ENCODE measurements at regions not wholly inside any gene's neighbourhood (a gene's known extent, or its start where the extent isn't known, plus 50 kb on each side); places are given as distances from the start of the nearest gene placed in this dataset.
"Not testable (repeated sequence)": the region's sequence is repeated elsewhere in the genome, so short reads cannot be mapped to it uniquely, and the experiment has no call there.

DNA sequence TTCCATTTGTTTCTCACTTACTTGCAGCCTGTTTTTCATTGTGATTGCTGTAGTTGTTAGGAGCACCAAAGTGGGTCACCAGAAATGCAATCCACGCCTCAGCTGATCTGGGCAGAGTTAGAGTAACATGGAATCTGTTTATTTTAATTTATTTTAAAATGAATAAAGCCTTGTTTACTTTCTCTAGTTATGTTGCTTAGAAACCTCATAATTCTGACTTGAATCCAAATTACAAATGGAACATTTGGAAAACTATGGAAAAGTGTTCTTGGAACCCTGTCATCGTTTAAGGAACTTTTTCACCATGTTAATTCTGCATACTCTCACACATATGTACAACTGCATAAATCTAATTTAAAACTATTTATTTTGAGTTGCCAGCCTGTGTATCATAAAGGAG lies 92.2 kb upstream of the DAAM1 start:
- DNase-seq (ENCODE audit: low read depth in 3 of 3, low spot score in 1 of 3): no peak

DNA sequence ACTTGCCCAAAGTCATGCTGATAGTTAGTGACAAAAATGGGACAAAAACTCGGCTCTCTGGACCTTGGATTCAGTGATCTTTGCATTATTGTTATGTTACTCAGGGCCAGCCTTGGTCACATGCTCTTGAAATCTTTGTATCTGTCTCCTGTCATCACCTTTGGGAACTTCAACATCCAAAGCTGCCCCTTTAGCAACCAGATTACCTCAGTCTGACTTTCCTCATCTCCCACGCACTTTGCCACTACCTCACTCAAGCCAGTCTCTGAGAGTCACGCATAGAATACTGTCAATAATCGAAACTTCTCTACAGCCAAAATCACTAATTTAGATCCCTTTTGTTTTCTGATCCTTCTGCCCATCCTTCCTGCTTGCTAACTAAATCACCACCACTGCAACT lies 90.8 kb upstream of the DAAM1 start:
- DNase-seq (ENCODE audit: low read depth in 3 of 3, low spot score in 1 of 3): no peak

DNA sequence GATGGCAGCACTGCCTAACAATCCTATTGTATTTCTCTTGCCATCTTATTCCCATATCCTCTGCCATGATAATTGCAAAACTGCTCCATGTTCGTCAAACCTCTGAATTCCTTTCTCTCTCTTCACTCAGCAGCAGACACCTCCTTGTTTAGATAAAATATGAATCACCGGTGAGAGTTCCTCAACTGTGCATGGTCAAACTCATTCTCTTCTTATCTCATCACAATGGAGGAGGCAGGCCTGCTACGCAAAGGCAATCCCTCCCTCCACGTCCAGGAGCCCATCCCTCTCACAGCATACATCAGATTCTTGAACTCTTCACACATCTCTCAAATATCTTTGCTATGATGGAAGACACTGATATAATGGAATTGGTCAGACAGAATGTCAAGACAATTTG lies 90.1 kb upstream of the DAAM1 start:
- DNase-seq (ENCODE audit: low read depth in 3 of 3, low spot score in 1 of 3): no peak

DNA sequence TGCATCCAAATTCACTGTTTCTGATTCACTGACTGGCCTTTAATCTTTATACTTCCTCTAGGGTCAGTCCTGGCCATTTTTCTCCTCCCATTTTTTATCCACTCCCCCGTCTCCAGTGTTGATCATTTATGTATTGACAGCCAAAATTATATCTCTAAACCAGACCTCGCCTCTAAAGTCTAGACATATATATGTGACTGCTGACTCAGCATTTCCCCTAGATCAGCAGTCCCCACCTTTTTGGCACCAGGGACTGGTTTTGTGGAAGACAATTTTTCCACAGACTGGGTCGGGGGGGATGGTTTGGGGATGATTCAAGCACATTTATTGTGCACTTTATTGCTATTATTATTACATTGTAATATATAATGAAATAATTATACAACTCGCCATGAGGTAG lies 88.3 kb upstream of the DAAM1 start:
- no peak for DNase-seq (ENCODE audit: low read depth in 3 of 3, low spot score in 1 of 3)

DNA sequence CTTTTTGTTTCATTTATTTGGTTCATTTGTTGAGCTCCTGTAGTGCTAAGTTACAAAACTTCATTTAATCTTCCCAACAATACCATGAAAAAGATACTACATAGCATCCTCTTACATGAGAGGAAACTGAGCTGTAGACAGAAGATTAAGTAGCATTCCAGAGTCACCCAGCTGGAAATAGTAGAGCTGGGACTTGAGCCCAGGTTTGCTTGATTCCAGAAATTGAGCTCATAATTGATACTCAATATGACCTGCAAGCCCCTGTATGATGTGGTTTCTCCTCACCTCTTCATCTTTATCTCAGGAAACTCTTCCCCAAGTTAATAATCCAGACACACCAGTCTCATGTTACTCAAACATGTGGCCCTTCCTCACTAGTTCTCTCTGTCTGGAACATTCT lies 87.0 kb upstream of the DAAM1 start:
- DNase-seq (ENCODE audit: low read depth in 3 of 3, low spot score in 1 of 3): no peak

DNA sequence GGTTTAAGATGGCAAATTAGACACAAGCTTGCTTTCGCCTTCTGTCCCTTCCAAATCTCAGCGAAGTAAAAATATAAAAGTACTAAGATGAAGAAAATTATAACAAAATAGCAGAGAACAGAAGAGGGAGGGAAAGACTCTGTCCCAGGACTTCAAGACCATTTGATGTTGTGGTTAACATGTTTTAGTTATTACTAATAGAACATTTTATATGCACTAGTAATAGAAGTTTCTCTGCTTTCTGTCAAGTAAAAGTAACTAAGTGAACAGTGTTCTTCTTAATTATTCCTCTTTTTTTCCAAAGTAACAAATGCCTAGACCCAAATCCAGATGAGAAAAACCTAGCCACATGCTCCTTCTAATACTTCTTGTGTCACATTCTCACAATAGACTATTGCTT lies 85.1 kb upstream of the DAAM1 start:
- no peak for DNase-seq (ENCODE audit: low read depth in 3 of 3, low spot score in 1 of 3)

DNA sequence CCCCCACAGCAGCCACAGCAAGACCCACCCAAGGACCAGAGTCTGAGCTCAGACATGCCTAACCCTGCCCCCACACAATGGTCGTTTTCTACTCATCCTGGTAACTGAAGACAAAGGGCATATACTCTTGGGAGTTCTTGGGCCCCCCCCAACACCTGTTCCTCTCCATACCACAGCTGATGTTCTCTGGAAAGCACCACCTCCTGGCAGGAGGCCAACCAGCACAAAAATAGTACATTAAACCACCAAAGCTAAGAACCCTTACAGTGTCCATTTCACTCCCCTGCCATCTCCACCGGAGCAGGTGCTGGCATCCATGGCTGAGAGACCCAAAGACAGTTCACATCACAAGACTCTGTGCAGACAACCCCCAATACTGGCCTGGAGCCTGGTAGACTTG lies 80.6 kb upstream of the DAAM1 start:
- DNase-seq (ENCODE audit: low read depth in 3 of 3, low spot score in 1 of 3): no peak

DNA sequence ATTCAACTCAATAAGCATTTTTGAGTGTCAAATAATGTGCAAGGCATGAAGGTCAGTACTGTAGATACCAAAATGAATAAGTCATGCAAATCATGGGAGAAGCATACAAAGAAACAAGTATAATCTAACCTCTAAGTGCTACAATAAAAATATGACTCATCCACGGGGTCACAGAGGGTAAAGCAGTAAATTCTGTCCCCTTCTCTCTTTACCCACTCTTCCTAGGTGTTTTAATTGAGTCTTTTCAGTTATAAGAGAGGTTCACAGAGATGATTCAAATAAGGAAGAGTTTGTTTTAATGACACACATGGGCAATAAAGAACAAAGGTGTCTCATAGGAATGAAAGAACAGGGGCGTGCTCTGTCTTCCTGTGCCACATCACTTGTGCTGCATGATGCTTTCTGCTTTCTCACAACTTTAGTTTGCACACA lies 71.5 kb upstream of the DAAM1 start:
- no peak for DNase-seq (ENCODE audit: low read depth in 3 of 3, low spot score in 1 of 3)

DNA sequence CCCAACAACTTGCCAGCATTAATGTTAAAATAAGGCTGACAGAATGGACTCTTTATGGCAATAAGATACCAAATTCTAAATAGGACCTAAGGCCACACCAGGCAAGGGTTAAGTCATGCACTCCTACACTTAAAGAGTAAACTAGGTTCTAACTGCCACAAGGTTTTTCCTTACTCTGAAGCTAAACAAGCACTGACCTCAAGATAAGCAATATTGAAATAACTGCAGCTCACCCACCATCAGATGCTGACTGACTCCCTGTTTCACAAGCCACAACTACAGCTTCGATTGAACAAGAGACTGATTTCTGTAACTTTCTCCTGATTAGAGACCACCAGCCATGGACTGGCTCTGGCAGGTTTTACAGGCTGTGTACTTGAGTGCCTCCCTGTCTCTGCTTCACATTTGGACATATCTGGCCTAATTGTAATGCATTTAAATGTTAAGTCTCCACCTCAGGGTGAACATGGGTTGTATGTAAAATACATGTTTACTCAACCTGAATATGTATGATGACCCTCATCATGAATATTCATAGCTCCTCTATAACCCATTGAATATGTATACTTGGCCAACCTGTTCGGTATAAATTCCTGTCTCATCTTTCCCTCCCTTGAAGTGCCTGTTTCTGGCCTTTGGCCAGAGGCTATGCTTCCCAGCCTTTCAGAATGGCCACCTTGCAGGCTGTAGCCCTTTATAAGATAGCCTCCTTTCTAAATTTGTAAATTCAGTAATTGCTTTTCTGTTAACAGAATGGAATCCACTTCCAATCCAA lies 70.5 kb upstream of the DAAM1 start:
- DNase-seq (ENCODE audit: low read depth in 3 of 3, low spot score in 1 of 3): no peak

DNA sequence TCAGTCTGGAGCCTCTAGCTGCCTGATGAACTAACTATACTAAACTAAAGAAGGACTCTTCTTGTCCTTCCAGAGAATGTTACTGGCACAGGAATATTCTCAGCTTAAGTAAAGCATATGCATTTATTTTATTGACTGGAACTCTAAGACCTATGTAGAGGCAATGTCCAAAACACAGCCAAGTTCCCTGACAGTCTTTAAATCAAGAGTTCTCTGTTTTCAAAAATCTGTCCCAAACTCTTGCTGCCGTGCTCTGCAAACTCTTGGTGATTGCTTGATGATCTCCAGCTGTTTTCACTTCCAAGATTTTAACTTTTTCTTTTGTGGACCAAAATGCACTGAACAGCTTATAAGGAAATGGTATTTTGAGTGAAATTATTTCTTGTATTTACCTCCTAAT lies 67.5 kb upstream of the DAAM1 start:
- DNase-seq (ENCODE audit: low read depth in 3 of 3, low spot score in 1 of 3): no peak

DNA sequence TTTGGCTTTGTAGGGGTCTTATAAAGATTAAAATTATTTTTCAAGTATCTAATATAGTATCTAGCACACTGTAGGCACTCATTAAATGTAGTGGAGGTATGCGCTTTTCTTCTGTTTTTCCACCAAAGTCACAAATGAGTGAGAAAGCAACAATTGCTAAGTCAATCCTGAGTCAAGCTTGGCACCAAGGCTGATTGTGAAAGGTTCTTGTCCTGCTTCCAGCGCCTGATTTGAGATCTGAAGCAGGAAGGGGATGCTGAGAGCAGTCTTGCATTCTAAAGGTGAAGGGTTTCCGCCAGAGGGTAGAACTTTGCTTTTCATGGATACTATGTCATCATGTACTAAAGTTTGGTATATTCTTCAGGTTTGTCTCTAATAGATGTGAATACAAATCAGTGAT lies 64.9 kb upstream of the DAAM1 start:
- no peak for DNase-seq (ENCODE audit: low read depth in 3 of 3, low spot score in 1 of 3)

DNA sequence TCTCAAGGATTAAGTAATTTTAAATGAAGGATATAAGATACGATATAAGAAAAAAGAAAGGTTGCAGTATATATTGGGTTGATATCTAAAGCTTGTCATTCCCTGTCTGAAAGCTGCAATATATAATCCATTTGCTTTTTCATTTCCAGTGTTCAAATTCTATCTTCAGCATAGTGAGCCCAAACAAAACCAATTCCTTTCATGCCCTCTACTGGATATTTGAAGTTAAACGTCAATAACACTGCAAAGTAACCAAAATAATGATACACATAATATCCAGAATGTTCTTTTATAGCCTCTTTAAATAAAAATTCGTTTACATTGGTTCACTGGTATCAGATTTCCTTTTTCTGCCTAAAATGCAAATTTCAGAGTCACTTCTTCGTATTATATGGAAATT lies 64.5 kb upstream of the DAAM1 start:
- DNase-seq (ENCODE audit: low read depth in 3 of 3, low spot score in 1 of 3): no peak

DNA sequence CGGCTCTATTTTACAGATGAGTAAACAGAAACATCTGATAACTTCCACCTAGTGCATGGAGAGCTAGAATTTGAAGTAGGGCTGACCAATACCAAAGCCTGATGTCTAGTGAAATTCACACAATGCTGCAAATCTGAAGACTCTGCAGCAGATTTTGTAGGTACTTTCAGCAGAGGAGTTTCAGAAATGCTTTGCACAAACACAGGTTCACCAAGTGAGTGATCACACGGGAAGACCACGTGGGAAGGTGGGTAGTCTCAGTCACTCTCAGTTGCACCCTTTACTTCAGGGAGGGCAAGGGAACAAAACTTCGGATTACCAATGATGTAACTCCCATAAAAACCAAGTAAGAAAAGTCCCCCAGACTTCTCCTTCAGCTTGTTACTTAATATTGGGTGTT lies 63.3 kb upstream of the DAAM1 start:
- DNase-seq (ENCODE audit: low read depth in 3 of 3, low spot score in 1 of 3): no peak

DNA sequence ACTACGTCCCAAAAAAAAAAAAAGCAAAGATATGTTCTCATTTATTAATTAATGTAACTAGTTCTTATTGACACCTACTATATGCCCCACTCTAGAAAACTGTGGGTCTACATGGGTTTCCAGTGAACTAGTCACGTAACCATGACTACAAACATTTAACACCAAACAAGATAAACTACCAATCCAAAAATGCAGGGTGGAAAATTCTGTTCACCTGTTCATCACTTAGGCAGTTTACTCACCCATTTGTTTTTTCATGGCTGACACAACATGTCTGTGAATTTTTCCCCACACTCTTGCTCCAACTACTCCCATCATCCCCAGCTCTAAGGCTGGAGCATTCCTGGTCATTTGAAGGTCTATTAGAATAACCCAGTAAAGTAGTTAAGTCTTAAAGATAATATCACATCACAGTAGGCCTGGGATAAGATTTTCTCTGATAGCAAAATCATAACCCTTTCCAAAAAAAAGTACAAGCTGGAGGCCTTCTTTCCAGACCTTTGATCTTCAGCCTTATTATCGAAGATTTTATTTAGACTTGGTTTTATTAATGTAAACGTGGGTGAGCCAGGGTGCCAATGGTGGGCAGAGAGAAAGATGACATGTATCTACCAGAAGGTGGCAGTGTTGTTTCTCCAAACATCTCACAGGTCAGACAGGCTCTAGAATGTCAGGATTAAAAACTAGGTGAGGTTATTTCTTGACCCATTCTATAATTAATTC lies 61.6 kb upstream of the DAAM1 start:
- peak in 1 of 3 donors; percentile 2 for DNase-seq (ENCODE audit: low read depth in 3 of 3, low spot score in 1 of 3)

DNA sequence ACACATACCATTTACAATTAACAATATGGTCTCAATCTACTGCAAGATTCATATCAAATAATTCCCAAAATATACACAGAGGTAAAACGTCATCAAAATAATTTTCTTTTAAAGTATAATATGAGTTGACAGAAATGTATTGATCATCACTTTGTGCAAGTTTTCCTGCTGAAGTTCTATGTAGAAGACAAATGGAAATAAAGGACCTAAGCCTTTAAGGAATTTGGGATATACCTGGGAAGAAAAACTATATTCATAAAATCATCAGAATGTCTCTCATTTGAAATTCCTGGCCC lies 61.1 kb upstream of the DAAM1 start:
- no peak for DNase-seq (ENCODE audit: low read depth in 3 of 3, low spot score in 1 of 3)

DNA sequence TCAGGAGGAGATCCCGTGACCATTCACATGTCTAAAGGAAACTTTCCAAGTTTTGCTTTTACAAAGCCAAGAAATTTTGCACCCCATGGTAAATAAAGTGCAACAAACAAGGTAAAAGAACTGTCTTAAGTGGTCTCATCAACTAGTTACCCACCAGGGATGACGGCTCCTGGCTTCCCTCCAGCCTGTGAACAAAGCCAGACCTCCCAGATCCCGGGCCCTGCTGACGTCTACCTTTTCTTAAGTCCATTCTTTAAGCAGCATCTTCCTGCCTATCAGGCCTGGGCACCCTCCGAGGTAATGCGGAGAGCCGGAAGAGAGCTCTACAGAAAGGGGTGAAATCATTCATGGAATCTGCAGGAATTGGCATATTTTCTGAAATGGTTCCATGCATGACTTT lies 58.0 kb upstream of the DAAM1 start:
- DNase-seq (ENCODE audit: low read depth in 3 of 3, low spot score in 1 of 3): no peak

DNA sequence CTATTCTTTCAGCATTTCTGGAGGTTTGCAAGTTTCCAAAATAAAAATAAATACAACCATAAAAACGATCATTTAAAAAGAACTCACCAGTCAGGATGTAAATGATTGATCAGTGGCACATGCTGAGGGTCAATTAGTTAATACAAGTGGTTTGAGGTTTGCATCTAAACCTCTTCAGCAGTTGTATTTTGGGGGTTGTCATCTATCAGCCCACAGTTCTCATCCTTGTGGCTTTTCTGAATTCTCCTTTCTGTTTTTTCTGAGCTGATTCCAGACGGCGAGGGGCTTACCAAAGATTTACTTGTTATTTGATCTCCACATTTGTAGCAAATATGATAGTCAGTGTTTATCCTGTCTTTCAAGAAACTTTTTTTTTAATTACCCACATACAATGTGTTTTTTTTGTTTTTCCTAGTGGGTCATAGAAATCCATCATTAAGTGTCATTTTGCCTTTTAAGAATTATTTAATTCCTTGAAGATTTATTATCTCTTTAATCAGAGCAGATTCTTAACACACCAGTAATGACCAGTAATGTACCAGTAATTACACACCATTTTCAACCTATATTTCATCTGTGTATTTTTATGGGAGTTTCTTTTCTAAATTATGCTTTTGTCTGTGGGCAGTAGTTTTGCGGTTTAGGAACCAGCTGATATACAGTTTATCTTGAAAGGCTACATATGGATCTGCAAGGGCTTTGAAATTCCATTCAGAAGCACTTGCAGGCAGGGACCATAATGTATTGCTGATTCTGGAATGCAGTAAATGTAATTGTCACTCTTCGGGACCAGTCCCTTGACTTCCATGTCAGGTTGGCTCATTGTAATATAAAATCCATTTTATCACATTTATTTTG lies 56.3 kb upstream of the DAAM1 start:
- DNase-seq (ENCODE audit: low read depth in 3 of 3, low spot score in 1 of 3): no peak

DNA sequence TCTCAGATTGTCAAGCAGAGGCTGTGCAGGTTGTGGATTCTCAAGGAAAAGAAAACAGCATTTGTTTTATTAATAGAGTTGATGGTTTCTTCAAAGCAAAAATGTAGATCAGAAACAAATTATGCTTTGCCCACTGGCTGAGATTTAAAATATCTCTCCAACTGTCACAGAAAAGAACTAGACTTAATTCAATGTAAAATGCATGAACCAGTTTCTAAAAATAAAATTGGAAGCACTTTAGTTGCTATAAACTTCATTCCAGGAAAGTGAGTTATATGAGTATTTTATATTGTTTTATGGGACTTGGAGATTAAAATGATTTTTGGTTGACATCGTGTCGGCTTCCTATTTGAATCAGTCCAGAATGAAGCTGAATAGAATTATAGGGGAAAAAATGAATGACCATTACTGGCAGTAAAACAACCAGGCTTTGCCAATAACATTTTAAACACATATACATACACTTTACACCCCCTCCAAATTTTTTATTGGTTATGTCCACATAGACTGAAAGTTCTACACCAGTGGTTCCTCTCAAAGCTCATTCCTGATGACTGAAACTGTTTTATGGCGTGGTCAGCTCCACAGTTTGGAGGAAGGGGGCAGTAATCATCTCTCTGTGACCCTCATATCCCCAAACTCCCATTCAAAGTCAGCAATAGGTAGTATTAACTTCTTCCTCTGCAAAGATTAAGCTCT lies 55.5 kb upstream of the DAAM1 start:
- DNase-seq (ENCODE audit: low read depth in 3 of 3, low spot score in 1 of 3): no peak

DNA sequence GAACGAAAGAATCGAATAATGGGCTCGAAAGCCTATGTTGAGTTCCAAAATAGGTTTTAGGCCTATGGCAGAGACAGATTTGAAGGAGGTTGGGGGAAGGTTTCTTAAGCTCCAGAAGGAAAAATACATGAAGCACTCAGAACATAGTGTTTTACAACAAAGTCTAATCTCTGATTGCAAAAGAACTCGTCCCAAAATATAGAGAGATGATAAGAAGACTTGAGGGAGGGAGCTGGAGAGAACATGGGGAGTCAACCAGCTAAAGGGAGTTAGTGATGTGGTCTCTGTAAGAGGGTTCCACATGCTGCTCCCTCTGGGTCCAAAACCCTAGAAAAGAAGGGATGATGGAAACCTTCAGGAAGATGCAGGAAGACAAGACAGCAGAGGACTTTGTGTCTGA lies 54.8 kb upstream of the DAAM1 start:
- no peak for DNase-seq (ENCODE audit: low read depth in 3 of 3, low spot score in 1 of 3)

DNA sequence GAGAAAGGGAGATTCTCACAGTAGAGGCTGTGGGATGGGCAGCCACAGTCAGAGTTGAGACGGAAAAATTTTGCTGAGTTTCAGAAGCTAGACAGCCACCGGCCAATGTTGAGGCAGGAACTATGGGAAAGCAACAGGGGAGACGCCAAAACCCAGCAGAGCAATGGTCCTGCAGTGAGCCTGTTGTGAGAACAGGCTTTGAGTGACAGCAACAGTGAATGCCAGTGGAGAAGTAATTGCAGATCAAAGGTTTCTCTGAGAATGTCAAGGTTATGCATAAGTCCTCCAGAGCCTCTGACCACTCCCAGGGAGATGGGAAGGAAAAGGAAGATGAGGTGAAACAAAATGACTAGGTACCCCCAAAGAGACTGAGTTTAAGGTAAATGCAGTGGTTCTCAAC lies 54.2 kb upstream of the DAAM1 start:
- no peak for DNase-seq (ENCODE audit: low read depth in 3 of 3, low spot score in 1 of 3)

DNA sequence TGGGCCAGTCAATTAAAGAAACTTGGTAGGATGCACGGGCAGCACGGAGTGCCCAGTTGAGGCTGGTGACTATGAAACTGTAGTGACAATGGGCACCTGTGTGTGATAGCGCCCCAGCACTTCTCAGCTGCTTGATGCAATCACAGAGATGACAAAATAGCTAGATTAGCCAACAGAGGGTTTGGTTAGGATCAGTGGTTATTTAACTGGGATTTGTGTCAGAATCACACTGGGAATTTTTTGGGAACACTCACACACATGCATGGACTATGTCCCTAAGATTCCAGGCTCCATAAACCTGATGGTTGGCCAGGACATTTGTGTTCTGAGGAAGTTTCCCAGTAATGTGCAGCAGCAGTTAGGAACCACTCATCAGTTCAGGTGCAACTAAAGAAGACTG lies 51.2 kb upstream of the DAAM1 start:
- DNase-seq (ENCODE audit: low read depth in 3 of 3, low spot score in 1 of 3): no peak

DNA sequence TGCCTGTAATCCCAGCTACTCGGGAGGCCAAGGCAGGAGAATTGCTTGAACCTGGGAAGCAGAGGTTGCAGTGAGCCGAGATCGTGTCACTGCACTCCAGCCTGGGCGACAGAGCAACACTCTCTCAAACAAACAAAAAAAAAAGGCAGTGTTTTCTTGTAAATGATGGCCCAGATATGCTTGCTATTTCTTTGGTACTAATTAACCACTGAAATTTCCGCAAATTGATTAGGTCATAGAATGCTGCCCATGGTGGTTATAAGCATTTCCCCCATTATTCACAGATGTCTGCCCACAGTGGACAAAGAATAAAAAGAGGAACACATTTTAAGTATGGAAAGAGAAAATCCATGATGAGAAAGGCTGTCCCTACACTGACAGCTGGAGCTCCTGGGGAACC lies 49.9 kb upstream of the DAAM1 start:
- not testable (repeated sequence) for DNase-seq (ENCODE audit: low read depth in 3 of 3, low spot score in 1 of 3)

Data from stimulated activated CD4-positive, alpha-beta T cell treated with anti-CD3 and anti-CD28 coated beads, TNF-alpha, amount 100 ng/mL, for 1 hour (primary cell).